ENCODE measurements at regions not wholly inside any gene's neighbourhood (a gene's known extent, or its start where the extent isn't known, plus 50 kb on each side); places are given as distances from the start of the nearest gene placed in this dataset.

GRCh38 chr15:98177966-98178592, 217.6 kb downstream of the ARRDC4 start:
- Histone ChIP-seq H3K79me2 (ENCODE audit: insufficient read depth) (no peaks in the 10 kb centered on the region), H4K20me1 (ENCODE audit: insufficient read depth) (no peaks in the 10 kb centered on the region), H2AFZ (peak overlapping the region; percentile 6; the same call in 1 of the 2 replicates), H3K4me1 (ENCODE audit: insufficient read depth) (no peaks in the 10 kb centered on the region), H3K9ac (no peak overlapping the region), H3K4me2 (ENCODE audit: unreplicated experiment) (no peak overlapping the region), H3K9me2 (ENCODE audit: insufficient read depth) (no peaks in the 10 kb centered on the region), H3K36me3 (ENCODE audit: low read depth) (no peaks in the 10 kb centered on the region), H3K27me3 (replicated peaks; ENCODE audit: insufficient read depth) (peaks cover 16% of the 10 kb centered on the region; the same call in 1 of the 2 replicates), H3K4me3 (no peak overlapping the region), H3K9me3 (ENCODE audit: low read depth) (no peaks in the 10 kb centered on the region), H3F3A (ENCODE audit: insufficient read depth) (no peaks in the 10 kb centered on the region), H3K27ac (no peak overlapping the region)
- in situ Hi-C loops (cut with MboI), result loop anchor here (5.0 kb wide), 1 partner anchor 271 kb away; no protein-coding TSS in a partner anchor
- DNase-seq, result peak; percentile 82
- TF ChIP-seq EZH2 (IDR thresholded peaks at IDR 0.05; ENCODE audit: insufficient read depth, poor library complexity, severe bottlenecking) (no peak), EZH2phosphoT487 (IDR thresholded peaks at IDR 0.05; ENCODE audit: insufficient read depth, low read depth) (no peak)
- 2 to 4% methylated on average over 9 of the region's 9 CpGs for WGBS, 2 experiments (ENCODE audit: low coverage in 1 of 2, low lambda C conversion rate in 2 of 2, missing lambda C conversion rate in 2 of 2)

GRCh38 chr15:98178861-98179260, 218.4 kb downstream of the ARRDC4 start:
- Histone ChIP-seq H3K9ac (no peak overlapping the region), H3K4me2 (ENCODE audit: unreplicated experiment) (no peak overlapping the region), H3K27me3 (replicated peaks; ENCODE audit: insufficient read depth) (peaks cover 20% of the 10 kb centered on the region; the same call in 1 of the 2 replicates), H3K4me3 (no peak overlapping the region), H3K9me2 (ENCODE audit: insufficient read depth) (no peaks in the 10 kb centered on the region), H2AFZ (no peak overlapping the region), H3K4me1 (ENCODE audit: insufficient read depth) (no peaks in the 10 kb centered on the region), H3K36me3 (ENCODE audit: low read depth) (no peaks in the 10 kb centered on the region), H4K20me1 (ENCODE audit: insufficient read depth) (no peaks in the 10 kb centered on the region), H3K27ac (no peak overlapping the region), H3K79me2 (ENCODE audit: insufficient read depth) (no peaks in the 10 kb centered on the region), H3F3A (ENCODE audit: insufficient read depth) (no peaks in the 10 kb centered on the region), H3K9me3 (ENCODE audit: low read depth) (no peaks in the 10 kb centered on the region)
- DNase-seq, result no peak
- no peak for TF ChIP-seq EZH2 (IDR thresholded peaks at IDR 0.05; ENCODE audit: insufficient read depth, poor library complexity, severe bottlenecking)
- TF ChIP-seq EZH2phosphoT487 (IDR thresholded peaks at IDR 0.05; ENCODE audit: insufficient read depth, low read depth), result no peak
- in situ Hi-C loops (cut with MboI), result loop anchor here (5.0 kb wide), 1 partner anchor 272 kb away; no protein-coding TSS in a partner anchor
- 26 to 33% methylated on average over 7 of the region's 7 CpGs for WGBS, 2 experiments (ENCODE audit: low coverage in 1 of 2, low lambda C conversion rate in 2 of 2, missing lambda C conversion rate in 2 of 2)

GRCh38 chr15:98187549-98187948, 227.0 kb downstream of the ARRDC4 start:
- Histone ChIP-seq H3K9me2 (ENCODE audit: insufficient read depth) (no peaks in the 10 kb centered on the region), H2AFZ (no peak overlapping the region), H3K79me2 (ENCODE audit: insufficient read depth) (no peaks in the 10 kb centered on the region), H3K27ac (no peak overlapping the region), H4K20me1 (ENCODE audit: insufficient read depth) (no peaks in the 10 kb centered on the region), H3K36me3 (ENCODE audit: low read depth) (no peaks in the 10 kb centered on the region), H3K9me3 (ENCODE audit: low read depth) (no peaks in the 10 kb centered on the region), H3K4me1 (ENCODE audit: insufficient read depth) (no peaks in the 10 kb centered on the region), H3F3A (ENCODE audit: insufficient read depth) (no peaks in the 10 kb centered on the region), H3K27me3 (replicated peaks; ENCODE audit: insufficient read depth) (peaks cover 12% of the 10 kb centered on the region; the same call in 1 of the 2 replicates), H3K4me3 (no peak overlapping the region), H3K4me2 (ENCODE audit: unreplicated experiment) (no peak overlapping the region), H3K9ac (no peak overlapping the region)
- TF ChIP-seq EZH2phosphoT487 (IDR thresholded peaks at IDR 0.05; ENCODE audit: insufficient read depth, low read depth) (no peak), EZH2 (IDR thresholded peaks at IDR 0.05; ENCODE audit: insufficient read depth, poor library complexity, severe bottlenecking) (no peak)
- in situ Hi-C loops (cut with MboI), result no loop called here
- WGBS, 2 experiments (ENCODE audit: low coverage in 1 of 2, low lambda C conversion rate in 2 of 2, missing lambda C conversion rate in 2 of 2), result 37% methylated on average over 7 of the region's 7 CpGs
- no peak for DNase-seq

- H3K36me3 ChIP-seq (ENCODE audit: low read depth), result no peaks in the 10 kb centered on the region
- no peaks in the 10 kb centered on the region for H3K9me2 ChIP-seq (ENCODE audit: insufficient read depth)
- no peaks in the 10 kb centered on the region for H3K9me3 ChIP-seq (ENCODE audit: low read depth)
- no peaks in the 10 kb centered on the region for H3K79me2 ChIP-seq (ENCODE audit: insufficient read depth)
- H3K27ac ChIP-seq, result no peak overlapping the region
- no peak for TF ChIP-seq EZH2phosphoT487 (IDR thresholded peaks at IDR 0.05; ENCODE audit: insufficient read depth, low read depth)
- TF ChIP-seq EZH2 (IDR thresholded peaks at IDR 0.05; ENCODE audit: insufficient read depth, poor library complexity, severe bottlenecking), result no peak
- in situ Hi-C loops (cut with MboI), result no loop called here
- H3F3A ChIP-seq (ENCODE audit: insufficient read depth), result no peaks in the 10 kb centered on the region
- no peak overlapping the region for H3K4me3 ChIP-seq
- H4K20me1 ChIP-seq (ENCODE audit: insufficient read depth), result no peaks in the 10 kb centered on the region
- 0 out of 2 replicates have a peak, but pooled peaks cover 3% of the 10 kb centered on the region for H3K27me3 ChIP-seq (replicated peaks; ENCODE audit: insufficient read depth)
- no peaks in the 10 kb centered on the region for H3K4me1 ChIP-seq (ENCODE audit: insufficient read depth)
- no peak overlapping the region for H3K9ac ChIP-seq
- H3K4me2 ChIP-seq (ENCODE audit: unreplicated experiment), result no peak overlapping the region
- no peak for DNase-seq
- H2AFZ ChIP-seq, result no peak overlapping the region
- 50% methylated on average over 2 of the region's 2 CpGs for WGBS, 2 experiments (ENCODE audit: low coverage in 1 of 2, low lambda C conversion rate in 2 of 2, missing lambda C conversion rate in 2 of 2)
Measured at GRCh38 chr15:98190914-98191313, 230.4 kb downstream of the ARRDC4 start.
